Endodermal cell (in vitro differentiated cells): ENCODE measurements at regions not wholly inside any gene's neighbourhood (a gene's known extent, or its start where the extent isn't known, plus 50 kb on each side); places are given as distances from the start of the nearest gene placed in this dataset.
A peak's percentile ranks its signal among the peaks of the same experiment; 100 is the strongest.
"Not testable (repeated sequence)": the region's sequence is repeated elsewhere in the genome, so short reads cannot be mapped to it uniquely, and the experiment has no call there.

Source experiments
- DNase-seq: peaks from one replicate; pipeline ENCODE4 v3.0.0-alpha.2; 2017
- H3K27ac ChIP-seq: 2 replicates; pipeline ENCODE4 v1.5.1; 2013; ENCODE audit warnings: mild to moderate bottlenecking, low read depth, low read length, moderate library complexity
- H3K27me3 ChIP-seq: 2 replicates; pipeline ENCODE4 v1.6.1; 2013; ENCODE audit warnings: mild to moderate bottlenecking, low read length, moderate library complexity; ENCODE audit not compliant: insufficient read depth, control insufficient read depth, poor library complexity, severe bottlenecking
- H3K36me3 ChIP-seq: 2 replicates; pipeline ENCODE4 v1.7.0; 2013; ENCODE audit warnings: mild to moderate bottlenecking, low read length, moderate library complexity; ENCODE audit not compliant: control insufficient read depth, insufficient read depth
- H3K4me1 ChIP-seq: one replicate; pipeline ENCODE4 v1.7.0; 2013; ENCODE audit warnings: low read length; ENCODE audit not compliant: control insufficient read depth, insufficient read depth
- H3K4me3 ChIP-seq: 2 replicates; pipeline ENCODE4 v1.5.1; 2013; ENCODE audit warnings: mild to moderate bottlenecking, low read length, moderate library complexity
- H3K9ac ChIP-seq: 2 replicates; pipeline ENCODE4 v1.6.1; 2013; ENCODE audit warnings: mild to moderate bottlenecking, low read length, moderate library complexity; ENCODE audit not compliant: poor library complexity, severe bottlenecking; ENCODE audit errors: extremely low read depth
- H3K9me3 ChIP-seq: 2 replicates; pipeline ENCODE4 v1.6.1; 2013; ENCODE audit warnings: mild to moderate bottlenecking, low read length, moderate library complexity; ENCODE audit not compliant: control insufficient read depth
- H3K27ac Mint-ChIP-seq: 2 replicates; pipeline ENCODE4 v1.8.0; 2020; ENCODE audit warnings: mixed read lengths
- H3K27me3 Mint-ChIP-seq: 2 replicates; pipeline ENCODE4 v1.8.0; 2021; ENCODE audit warnings: mild to moderate bottlenecking, mixed read lengths; ENCODE audit not compliant: insufficient read depth
- H3K36me3 Mint-ChIP-seq: 2 replicates; pipeline ENCODE4 v1.8.0; 2020; ENCODE audit warnings: low read depth, mixed read lengths
- H3K4me1 Mint-ChIP-seq: 2 replicates; pipeline ENCODE4 v1.8.0; 2020; ENCODE audit warnings: mixed read lengths
- H3K4me3 Mint-ChIP-seq: 2 replicates; pipeline ENCODE4 v1.8.0; 2020; ENCODE audit warnings: mild to moderate bottlenecking, moderate library complexity, mixed read lengths
- H3K9me3 Mint-ChIP-seq: 2 replicates; pipeline ENCODE4 v1.8.0; 2020; ENCODE audit warnings: mild to moderate bottlenecking, mixed read lengths
- CTCF ChIP-seq: fragments of 200-600 bp; sonication (generic); conservative IDR thresholded peaks from 2 replicates; pipeline ENCODE4 v1.5.0; 2021; ENCODE audit warnings: antibody characterized with exemption, mild to moderate bottlenecking
- WGBS, 2 experiments: methylation state at CpG; one replicate each; pipeline versions ENCODE4 v1.1.5 to v1.1.7; 2013; ENCODE audit warnings: missing lambda C conversion rate in 2 of 2, mixed read lengths in 1 of 2; ENCODE audit not compliant: insufficient coverage in 1 of 2, insufficient read length in 1 of 2; 5-methylcytosine and 5-hydroxymethylcytosine counted together

DNA sequence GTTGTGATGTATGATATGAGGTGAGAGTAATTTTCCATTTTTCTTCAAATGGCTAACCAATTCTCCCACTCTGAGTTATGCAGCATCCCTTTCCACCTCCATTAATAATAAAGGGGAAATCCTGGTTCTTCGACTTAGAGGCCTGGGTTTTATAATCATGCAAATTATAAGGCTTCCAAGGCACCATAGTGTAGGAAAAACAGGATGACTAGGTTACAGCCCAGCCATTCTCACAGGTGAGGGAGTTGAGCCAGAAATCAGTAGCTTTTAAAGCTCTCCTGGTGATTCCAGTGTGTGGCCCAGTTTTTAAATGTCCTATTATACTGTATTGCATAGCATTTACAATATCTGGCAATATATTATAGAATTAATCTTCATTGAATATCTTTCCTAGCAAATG is 203.1 kb downstream of the ARHGEF9 start:
- peaks cover 68% of the 10 kb centered on the region for H3K9me3 Mint-ChIP-seq
- DNase-seq = no peak
- no peaks in the 10 kb centered on the region for H3K4me1 Mint-ChIP-seq
- no peaks in the 10 kb centered on the region for H3K27me3 Mint-ChIP-seq
- Histone ChIP-seq H3K4me3 (no peak overlapping the region), H3K4me1 (no peaks in the 10 kb centered on the region), H3K36me3 (no peaks in the 10 kb centered on the region), H3K9ac (no peak overlapping the region), H3K27ac (no peak overlapping the region), H3K27me3 (no peaks in the 10 kb centered on the region), H3K9me3 (no peaks in the 10 kb centered on the region)
- no peak for TF ChIP-seq CTCF
- no peaks in the 10 kb centered on the region for H3K36me3 Mint-ChIP-seq
- 50% methylated on average over 1 of the region's 1 CpG; no CpG with 5 or more reads in 1 of the 2 experiments for WGBS, 2 experiments
- no peak overlapping the region for H3K27ac Mint-ChIP-seq
- H3K4me3 Mint-ChIP-seq = no peak overlapping the region

GRCh38 chrX:63581398-63581797 is 203.6 kb downstream of the ARHGEF9 start:
- WGBS, 2 experiments = 62% methylated on average over 5 of the region's 5 CpGs; no CpG with 5 or more reads in 1 of the 2 experiments
- no peak overlapping the region for H3K4me3 ChIP-seq

GRCh38 chrX:63576533-63576932 is 208.5 kb downstream of the ARHGEF9 start:
- WGBS, 2 experiments = 96 to 100% methylated on average over 1 of the region's 1 CpG
- peaks cover 2% of the 10 kb centered on the region for H3K4me1 Mint-ChIP-seq
- Histone ChIP-seq H3K27ac (no peak overlapping the region), H3K4me1 (no peaks in the 10 kb centered on the region), H3K9me3 (no peaks in the 10 kb centered on the region), H3K27me3 (no peaks in the 10 kb centered on the region), H3K4me3 (no peak overlapping the region), H3K9ac (no peak overlapping the region), H3K36me3 (no peaks in the 10 kb centered on the region)
- H3K4me3 Mint-ChIP-seq = no peak overlapping the region
- TF ChIP-seq CTCF = no peak
- no peaks in the 10 kb centered on the region for H3K27me3 Mint-ChIP-seq
- peaks cover 52% of the 10 kb centered on the region for H3K9me3 Mint-ChIP-seq
- no peak for DNase-seq
- no peak overlapping the region for H3K27ac Mint-ChIP-seq
- no peaks in the 10 kb centered on the region for H3K36me3 Mint-ChIP-seq

More at GRCh38 chrX:63581398-63581797, 203.6 kb downstream of the ARHGEF9 start:
- DNase-seq = peak; percentile 83
- Histone ChIP-seq H3K9me3 (no peaks in the 10 kb centered on the region), H3K36me3 (no peaks in the 10 kb centered on the region), H3K27ac (no peak overlapping the region), H3K27me3 (no peaks in the 10 kb centered on the region), H3K4me1 (no peaks in the 10 kb centered on the region), H3K9ac (no peak overlapping the region)
- peak overlapping the region; percentile 78 for H3K27ac Mint-ChIP-seq
- H3K4me3 Mint-ChIP-seq = no peak overlapping the region
- no peaks in the 10 kb centered on the region for H3K27me3 Mint-ChIP-seq
- peaks cover 66% of the 10 kb centered on the region for H3K9me3 Mint-ChIP-seq
- TF ChIP-seq CTCF = no peak
- no peaks in the 10 kb centered on the region for H3K36me3 Mint-ChIP-seq
- H3K4me1 Mint-ChIP-seq = peaks cover 2% of the 10 kb centered on the region

DNA sequence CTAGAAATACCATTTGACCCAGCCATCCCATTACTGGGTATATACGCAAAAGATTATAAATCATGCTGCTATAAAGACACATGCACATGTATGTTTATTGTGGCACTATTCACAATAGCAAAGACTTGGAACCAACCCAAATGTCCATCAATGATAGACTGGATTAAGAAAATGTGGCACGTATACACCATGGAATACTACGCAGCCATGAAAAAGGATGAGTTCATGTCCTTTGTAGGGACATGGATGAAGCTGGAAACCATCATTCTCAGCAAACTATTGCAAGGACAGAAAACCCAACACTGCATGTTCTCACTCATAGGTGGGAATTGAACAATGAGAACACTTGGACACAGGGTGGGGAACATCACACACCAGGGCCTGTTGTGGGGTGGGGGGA is 209.3 kb downstream of the ARHGEF9 start:
- not testable (repeated sequence) for H3K36me3 Mint-ChIP-seq, H3K27me3 Mint-ChIP-seq, H3K4me1 Mint-ChIP-seq, H3K9me3 ChIP-seq, H3K4me3 ChIP-seq, H3K27ac ChIP-seq, H3K36me3 ChIP-seq, H3K4me1 ChIP-seq, H3K4me3 Mint-ChIP-seq, H3K27me3 ChIP-seq, DNase-seq, H3K9ac ChIP-seq, H3K27ac Mint-ChIP-seq
- no CpG with 5 or more reads among the region's 3 CpGs for WGBS, 2 experiments
- H3K9me3 Mint-ChIP-seq = peaks cover 44% of the 10 kb centered on the region
